ENCODE measurements at regions not wholly inside any gene's neighbourhood (a gene's known extent, or its start where the extent isn't known, plus 50 kb on each side); places are given as distances from the start of the nearest gene placed in this dataset.
"Not testable (repeated sequence)": the region's sequence is repeated elsewhere in the genome, so short reads cannot be mapped to it uniquely, and the experiment has no call there.

DNA sequence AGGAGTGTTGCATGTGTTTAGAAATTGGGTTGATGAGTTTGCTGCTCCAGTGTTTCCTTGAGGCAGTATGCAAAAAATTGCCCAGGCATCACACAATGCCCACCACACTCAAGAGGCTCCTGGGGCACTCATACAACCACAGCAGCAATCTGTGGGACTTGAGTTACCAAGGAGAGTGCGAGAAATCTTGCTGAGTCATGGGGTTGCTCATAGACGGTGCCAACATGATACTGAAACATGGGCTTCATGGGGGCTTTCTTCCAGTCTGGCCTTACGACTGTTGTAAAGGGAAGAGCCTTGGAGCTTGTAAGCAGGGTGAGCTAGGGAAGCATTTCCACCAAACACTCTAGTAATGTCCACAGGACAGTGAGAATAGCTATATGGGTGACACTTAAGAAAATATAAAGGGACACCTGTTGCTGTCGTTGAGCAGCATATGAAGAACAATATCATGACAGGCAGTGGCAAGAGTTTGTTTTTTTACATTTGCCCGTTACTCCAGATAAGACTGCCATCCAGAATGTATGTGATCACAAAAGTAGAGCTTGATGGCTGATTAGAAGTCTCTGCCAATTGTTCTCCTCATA lies 1237.4 kb downstream of the UQCRFS1 start:
- DNase-seq (ENCODE audit: low read depth in 2 of 2) = no peak

DNA sequence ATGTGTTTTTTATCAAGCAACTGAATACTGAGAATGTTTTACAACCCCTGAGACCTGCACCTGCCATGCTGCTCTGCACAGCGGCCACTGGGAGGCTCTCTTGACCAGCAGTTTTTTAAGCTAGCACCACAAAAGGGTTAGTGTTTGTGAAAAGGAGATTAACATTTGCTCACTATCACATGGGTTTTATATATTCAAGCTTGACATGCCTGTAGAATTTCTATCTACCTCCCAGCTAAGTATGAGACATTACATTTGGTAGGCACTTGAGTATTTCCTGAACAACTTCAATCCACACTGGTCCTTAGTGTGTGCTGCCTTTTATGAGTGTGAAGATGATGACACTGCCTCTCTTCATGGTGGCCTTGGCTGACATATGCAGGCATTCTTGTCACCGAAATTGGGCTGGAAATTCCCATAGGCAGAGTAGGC lies 1238.9 kb downstream of the UQCRFS1 start:
- DNase-seq (ENCODE audit: low read depth in 2 of 2) = peak in 1 of 2 donors; percentile 3

DNA sequence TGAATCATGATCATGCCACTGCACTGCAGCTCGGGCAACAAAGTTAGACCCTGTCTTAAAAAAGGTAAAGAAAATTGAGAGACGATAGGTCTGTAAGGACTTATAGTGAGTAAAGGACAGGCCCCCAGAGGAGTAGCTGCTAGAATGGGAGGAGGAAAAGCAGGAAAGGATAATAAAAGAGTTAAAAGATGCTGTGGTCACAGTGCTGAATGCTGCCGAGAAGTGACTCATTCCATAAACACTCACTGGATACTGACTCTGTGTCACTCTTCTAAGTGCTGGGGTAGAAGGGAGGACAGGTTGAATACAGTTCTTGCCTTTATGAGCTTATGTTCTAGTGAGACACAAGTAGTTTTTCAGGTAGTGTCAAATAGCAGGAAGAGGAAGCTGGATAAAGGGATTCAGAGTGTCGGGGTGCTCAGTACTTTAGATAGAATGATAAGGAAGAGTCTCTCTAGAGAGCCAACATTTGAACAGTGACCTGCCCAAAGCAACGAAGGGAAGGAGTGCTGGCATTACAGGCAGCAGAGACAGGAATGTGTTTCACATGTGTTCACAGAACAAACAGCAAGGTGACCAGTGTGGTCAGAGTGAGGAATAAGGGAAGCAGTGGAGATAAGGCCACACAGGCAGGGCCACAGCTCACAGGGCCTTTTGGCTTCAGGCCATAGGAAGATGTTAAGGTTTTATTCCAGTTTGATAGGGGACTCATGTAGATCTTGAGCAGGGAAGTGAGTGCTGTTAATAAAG lies 1240.5 kb downstream of the UQCRFS1 start:
- DNase-seq (ENCODE audit: low read depth in 2 of 2) = no peak

DNA sequence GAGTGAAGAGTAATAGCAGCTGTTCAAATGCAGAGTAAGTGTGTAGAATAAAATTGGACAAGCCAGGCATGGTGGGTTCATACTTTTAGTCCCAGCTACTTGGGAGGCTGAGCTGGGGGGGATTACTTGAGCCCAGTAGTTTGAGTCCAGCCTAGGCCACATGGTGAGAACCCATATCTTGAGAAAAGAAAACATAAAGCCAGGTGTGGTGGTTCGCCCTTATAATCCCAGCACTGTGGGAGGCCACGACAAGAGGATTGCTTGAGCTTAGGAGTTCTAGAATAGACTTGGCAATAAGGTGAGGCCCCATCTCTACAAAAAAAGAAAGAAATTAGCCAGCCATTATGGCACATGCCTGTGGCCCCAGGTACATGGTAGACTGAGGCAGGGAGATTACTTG lies 1241.1 kb downstream of the UQCRFS1 start:
- DNase-seq (ENCODE audit: low read depth in 2 of 2) = no peak

DNA sequence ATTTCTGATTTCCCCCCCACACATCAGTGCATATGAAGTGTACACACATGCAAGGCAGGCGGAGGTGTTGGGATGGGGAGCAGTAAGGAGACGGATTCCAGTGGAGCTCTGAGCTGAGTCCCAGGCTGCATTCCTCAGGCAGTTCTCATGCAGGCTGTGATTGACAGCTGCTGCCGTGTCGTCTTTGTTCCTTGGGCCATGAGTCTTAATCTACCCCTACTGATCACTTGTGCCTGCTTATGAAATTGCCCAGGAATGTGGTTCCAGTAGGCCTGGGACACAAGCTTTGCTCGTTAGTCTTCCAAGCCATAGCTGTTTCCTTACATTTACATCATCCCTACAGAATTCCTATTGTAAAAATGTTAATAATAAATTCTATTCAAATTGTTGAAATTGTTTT lies 1241.9 kb downstream of the UQCRFS1 start:
- DNase-seq (ENCODE audit: low read depth in 2 of 2) = no peak

DNA sequence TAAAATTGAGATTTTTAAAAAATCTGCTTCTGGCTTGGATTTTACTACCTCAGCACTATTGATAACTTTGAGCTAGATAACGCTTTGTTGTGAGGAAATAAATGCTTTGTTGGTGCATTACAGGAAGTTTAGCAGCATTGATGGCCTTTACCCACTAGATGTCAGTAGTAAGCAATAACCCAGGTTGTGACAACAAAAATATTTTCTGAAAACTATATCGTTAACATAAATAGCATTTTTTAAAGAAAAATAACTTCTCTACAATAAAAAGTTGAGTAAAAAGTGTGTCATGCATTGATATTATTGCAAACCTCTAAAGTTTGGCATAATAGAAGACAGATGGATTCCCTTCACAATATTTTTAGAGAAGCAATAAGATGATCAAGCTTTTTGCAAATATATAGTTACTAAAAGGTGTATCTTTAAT lies 1246.5 kb downstream of the UQCRFS1 start:
- DNase-seq (ENCODE audit: low read depth in 2 of 2) = peak; percentile 7 to 10

DNA sequence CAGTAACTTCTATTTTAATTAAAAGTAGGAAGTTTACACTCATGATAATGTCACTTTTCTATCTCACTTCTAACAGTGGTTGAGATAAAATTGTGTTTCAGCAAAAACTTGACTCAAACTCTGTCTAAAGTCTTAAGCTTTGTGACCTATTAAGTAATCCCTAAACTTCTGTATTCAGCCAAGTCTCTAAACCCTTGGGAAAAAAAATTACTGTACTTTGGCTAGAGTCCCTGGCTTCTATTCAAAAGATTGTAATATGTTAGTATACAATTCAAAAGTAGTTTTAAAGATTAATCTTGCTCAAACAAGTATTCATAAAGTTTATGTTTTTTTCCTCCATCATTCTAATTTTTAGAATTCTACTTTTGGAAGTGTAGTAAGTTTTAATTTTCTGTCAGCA lies 1248.8 kb downstream of the UQCRFS1 start:
- no peak for DNase-seq (ENCODE audit: low read depth in 2 of 2)

DNA sequence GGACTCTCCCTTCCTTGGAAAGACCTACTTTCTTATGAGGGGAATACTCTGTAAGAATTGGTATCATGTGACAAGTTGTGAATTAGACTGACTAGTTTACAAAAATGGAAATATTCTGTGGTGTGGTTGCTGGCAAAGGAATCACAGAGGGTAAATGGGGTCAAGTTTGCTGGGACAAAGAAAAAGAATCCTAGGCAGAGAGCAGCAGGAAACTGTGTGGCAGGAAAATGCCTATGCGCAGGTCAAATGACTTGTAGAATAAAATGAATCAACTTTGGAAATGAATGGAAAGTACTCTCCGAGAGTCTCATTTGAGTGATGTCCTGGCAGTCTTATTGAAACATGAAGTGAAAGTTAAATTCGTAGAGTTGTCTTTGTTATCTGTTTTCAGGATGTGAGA lies 1250.7 kb downstream of the UQCRFS1 start:
- no peak for DNase-seq (ENCODE audit: low read depth in 2 of 2)

DNA sequence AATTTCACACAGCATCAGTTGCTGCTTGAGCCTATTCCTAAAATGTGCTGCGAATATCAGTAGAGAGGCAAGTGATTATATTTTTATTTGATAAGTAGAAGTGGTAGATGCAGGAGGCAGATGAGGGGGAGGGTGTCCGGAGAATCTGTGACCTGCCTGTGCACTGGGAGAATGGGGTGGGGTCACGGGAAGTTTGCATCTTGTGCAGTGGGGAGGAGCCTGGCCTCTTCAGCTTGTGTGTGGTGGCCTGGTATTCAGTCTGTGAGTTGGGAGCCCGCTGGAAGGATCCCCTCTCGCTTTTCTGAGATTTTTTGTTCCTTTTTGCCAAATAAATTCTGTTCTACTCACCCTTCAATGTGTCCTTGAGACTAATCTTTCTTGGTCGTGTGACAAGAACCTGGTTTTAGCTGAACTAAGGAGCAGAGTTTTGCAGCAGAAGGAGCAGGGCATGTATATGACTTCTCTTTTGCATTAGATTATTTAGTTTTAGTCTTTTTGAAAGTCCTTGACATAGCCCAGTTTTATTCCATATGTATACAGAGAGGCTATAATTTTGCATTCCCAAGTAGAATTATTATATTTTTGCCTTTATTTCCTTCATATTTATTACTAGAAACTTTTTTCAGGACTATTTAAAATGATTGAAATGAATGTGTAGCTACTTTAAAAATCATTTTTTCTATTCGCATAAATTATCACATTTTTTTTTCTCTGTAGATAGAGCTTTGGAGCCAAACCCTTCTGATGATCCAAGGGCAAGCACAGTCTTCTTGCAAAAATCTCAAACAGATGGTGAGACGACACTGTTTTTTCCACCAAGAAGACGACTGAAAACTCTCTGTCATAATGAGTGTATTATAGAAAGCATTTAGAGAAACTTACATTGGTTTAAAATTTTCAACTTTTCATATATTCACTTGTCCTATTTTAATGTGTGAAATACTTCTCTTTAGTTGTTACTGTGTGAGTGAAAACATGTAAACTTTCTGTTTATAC lies 1257.2 kb downstream of the UQCRFS1 start:
- no peak for DNase-seq (ENCODE audit: low read depth in 2 of 2)

DNA sequence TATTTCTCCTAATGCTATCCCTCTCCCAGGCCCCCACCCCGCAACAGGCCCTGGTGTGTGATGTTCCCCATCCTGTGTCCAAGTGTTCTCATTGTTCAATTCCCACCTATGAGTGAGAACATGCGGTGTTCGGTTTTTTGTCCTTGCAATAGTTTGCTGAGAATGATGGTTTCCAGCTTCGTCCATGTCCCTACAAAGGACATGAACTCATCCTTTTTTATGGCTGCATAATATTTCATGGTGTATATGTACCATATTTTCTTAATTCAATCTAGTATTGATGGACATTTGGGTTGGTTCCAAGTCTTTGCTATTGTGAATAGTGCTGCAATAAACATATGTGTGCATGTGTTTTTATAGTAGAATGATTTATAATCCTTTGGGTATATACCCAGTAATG lies 1270.3 kb downstream of the UQCRFS1 start:
- not testable (repeated sequence) for DNase-seq (ENCODE audit: low read depth in 2 of 2)

DNA sequence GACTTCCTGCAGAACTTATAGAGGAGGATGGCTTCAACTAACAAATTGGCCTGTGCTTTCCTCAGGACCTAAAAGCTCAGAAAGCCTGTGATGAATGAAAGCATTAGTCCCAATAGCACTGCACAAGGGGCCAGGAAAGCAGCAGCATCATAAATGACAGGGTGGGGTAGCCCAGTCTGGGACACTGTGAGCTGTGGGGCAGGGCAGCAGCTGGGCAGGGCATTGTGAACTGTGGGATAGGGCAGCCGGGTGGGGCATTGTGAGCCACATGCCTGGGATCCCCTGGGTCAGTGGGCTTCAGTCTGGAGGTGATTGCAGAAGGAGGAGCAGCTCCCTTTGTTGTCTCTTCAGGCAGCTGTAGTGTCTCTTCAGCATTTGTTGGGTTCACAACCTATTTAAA lies 1276.8 kb downstream of the UQCRFS1 start:
- no peak for DNase-seq (ENCODE audit: low read depth in 2 of 2)

DNA sequence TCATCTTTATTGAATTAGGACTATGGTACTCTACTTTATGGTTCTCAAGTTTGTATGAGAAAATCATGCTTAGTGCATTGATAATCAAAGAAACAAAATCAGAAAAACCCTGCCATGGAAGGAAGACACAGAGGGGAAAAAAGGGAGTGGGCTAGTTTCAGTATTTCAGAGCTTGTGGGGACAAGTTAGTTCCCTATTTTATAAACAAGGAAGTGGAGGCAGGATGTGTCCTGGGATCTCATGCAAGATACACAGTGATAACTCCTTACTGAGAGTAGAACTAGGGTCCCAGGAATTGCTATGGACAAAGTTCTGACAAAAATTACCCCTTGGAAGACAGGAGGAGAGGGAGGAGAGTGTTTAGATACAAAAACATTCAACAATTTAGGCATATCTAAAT lies 1277.3 kb downstream of the UQCRFS1 start:
- DNase-seq (ENCODE audit: low read depth in 2 of 2) = no peak

DNA sequence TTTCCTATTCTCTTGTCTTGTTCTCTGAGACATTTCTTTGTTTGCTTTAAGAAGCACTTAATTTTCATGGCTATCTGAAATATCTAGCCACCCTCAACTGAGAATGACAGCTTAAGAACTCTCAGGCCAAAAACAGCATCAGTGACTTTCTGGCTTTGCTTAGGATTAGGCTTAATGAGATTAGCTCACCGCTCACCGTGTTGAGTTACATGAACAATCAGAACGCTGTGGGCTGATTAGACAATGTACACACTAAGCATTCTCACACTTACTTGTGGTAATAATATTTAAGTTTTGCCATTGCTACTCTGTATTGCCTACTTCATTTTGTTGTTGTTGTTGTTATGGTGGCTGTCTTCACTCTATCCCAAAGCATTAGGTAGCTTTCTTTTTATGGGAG lies 1283.6 kb downstream of the UQCRFS1 start:
- DNase-seq (ENCODE audit: low read depth in 2 of 2) = no peak

DNA sequence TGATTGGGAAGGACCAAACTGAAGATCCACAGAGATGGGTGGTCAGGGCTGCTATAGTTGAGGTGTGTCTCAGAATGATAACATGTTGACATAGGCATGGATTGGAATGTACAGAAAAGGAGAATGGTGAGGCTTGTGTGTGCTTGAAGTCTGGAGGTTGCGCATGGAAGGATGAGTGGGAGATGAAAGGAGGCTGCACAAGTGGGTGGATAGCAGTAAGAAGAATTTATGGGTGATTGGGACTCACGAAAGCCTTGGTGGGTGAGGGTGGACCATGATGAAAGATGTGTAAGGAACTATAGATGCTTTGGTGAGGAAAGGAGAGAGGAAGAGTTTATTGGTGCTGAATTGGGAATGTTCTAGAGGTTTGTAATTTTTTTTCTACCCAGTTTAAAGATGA lies 1287.7 kb downstream of the UQCRFS1 start:
- no peak for DNase-seq (ENCODE audit: low read depth in 2 of 2)

DNA sequence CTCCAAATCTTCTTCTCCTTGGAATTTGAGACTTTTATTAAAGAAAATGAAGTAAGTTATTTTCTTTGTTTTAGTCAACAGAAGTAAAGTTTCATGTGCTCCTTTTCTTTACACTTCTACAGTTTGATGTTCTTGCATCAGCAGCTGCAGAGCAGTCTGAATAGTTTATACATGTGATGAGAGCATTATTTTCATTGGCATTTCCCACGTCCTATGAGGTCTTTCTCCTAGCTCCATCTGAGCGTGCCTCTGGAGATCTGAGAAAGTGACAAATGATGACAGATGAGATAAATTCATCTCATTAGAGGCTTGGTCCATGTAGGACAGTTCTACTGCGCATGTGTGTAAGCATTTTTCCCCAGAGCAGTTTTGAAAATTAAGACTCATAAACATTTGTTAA lies 1290.0 kb downstream of the UQCRFS1 start:
- no peak for DNase-seq (ENCODE audit: low read depth in 2 of 2)

DNA sequence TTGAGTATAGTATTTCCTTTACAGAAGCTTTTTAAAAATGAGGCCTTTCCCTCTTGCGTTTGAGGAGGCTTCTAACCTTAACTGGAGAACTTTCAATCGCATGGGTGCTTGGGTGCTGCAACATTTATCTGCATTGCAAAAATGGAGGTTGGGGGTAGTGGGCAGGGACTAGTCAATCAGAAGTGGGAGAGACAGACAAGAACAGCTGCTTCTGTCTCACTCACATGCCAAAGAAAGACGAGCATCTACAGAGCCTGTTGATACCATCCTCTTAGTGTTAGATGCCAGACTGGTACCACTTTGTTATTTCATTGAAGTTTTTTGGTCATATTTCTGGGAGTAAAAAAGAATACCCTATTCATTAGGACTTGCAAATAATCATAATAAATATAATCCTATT lies 1292.2 kb downstream of the UQCRFS1 start:
- no peak for DNase-seq (ENCODE audit: low read depth in 2 of 2)

DNA sequence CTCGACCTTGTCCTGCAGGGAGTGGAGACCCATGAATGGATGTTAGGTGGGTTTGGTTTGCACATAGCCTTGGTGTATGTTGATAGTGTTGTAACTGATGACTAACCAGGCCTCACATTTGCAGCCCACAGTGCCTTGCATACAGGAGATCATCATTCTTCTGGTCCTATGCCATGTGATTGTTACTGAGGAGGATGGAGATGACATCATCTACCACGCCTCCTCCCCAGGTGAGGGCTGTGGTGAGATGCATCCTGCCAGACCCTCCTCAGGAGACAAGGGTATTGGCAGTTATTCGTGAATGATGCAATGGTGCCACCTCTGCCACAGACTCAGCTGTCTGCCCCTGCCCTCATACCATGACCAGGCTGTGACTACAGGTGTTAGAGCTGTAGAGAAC lies 1294.1 kb downstream of the UQCRFS1 start:
- DNase-seq (ENCODE audit: low read depth in 2 of 2) = no peak

DNA sequence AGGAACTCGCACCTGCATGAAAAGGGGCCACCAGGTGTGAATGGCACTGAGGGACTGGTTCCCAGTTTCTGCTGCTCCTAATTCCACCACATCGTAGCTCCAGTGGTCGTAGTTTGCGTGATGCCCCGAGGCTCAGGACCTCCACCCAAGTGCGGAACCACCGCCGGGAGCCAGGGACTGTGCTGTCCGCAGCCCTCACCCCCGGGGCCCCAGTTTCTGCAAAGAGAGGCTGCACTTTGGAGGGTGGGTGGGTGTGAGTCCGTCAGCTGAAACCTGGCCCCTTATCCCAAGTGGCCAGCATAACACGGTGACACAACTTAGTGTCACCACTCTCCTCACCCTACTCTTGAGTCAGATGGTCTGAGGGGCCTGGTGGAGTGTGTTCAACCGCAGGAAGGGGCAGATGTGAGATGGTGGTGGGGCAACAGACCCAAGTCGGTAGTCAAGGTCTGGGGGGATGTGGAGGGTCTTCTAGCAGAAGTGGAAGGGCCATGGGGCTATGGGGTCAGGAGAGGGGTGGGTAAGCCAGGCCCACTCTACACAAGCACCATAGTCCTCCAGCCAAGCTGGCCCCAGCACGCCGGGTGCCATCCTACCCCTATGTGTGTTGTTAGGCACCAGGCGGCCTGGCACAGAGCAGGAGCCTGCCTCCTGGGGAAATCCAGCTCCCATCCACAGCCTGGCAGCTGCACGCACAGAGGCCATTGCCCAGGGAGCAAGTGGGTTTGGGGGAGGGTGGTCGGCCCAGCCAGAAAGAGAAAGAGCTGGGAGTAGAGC lies 1301.6 kb downstream of the UQCRFS1 start:
- DNase-seq (ENCODE audit: low read depth in 2 of 2) = no peak

DNA sequence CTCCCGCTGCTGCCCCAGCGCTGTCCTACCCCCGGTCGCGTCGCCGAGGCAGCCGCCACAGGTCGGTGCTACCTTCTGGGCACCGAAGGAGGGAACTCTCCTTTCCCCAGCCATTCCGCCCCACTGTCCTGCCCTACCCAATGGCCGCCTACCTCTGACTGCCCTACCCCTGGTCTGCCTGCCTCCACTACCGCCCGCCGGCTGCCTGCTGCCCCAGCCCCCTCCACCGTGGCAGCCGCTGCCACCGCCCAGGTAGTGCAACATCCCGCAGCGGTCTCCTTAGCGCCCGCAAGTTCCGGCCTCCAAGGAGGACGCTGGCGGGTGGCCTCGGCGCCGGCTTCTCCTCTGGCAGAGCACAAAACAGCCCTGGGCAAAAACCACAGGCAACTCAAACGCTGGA lies 1303.1 kb downstream of the UQCRFS1 start:
- no peak for DNase-seq (ENCODE audit: low read depth in 2 of 2)

DNA sequence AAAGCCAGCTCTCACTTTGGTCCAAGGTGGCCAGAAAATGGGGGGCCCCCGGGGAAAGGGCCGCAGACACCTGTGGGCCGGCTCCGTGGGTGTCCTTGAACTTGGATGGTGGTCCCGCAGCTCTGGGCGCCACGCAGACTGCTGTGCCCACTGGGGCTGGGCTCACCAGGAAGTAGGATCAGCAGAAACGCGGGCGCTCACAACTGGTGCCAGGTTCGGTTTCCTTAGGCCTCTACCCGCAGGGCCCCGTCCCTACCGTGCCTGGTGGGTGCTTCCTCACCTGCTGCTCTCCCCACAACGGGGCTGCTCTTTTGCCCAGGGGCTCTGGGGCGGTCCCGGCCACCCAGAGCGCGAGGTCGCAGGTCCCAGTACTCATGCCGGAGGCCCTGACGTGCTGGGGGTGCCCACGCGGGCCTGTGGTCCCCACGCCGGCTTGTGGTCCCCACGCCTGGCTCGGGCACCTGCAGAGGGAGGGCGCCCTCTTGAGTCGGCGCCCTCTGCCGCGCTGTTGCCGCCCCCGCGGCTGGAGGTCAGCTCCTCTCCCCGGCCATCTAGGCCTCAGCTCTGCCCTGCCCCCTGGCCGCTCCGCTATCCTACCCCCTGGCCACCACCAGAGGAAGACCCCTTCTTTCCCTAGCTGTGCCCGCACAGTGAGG lies 1303.6 kb downstream of the UQCRFS1 start:
- no peak for DNase-seq (ENCODE audit: low read depth in 2 of 2)

DNA sequence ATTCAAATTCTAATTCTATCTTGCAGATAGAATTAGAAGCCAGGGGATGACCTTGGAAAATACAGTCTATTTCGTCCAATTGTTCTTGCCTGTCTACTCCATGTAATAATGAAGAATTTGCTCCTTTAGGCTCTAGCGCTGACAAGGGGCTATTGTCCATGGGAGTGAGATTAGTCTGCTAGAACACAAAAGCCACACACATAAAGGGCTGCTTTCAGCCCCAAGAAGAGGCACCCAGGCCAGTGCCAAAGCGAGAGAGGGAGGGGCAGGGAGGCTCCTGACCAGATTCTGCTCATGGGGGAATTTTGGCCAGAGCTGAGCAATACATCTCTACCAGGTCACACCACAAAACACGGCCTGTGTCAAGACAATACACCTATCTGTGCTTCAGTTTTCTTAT lies 1306.9 kb downstream of the UQCRFS1 start:
- no peak for DNase-seq (ENCODE audit: low read depth in 2 of 2)
